ENCODE measurements at regions not wholly inside any gene's neighbourhood (a gene's known extent, or its start where the extent isn't known, plus 50 kb on each side); places are given as distances from the start of the nearest gene placed in this dataset.

- TF ChIP-seq ZBTB43 (CRISPR knock-in tag; IDR thresholded peaks at IDR 0.05), result no peak
- no peak for TF ChIP-seq ZNF138 (CRISPR knock-in tag; conservative IDR thresholded peaks at IDR 0.05)
- no peak for TF ChIP-seq SOX15 (CRISPR knock-in tag; IDR thresholded peaks at IDR 0.05)
- no peak for TF ChIP-seq NR1H2 (CRISPR knock-in tag; IDR thresholded peaks at IDR 0.05)
- no peak for TF ChIP-seq JUN (CRISPR knock-in tag; IDR thresholded peaks at IDR 0.05)
- TF ChIP-seq RORB (CRISPR knock-in tag; IDR thresholded peaks at IDR 0.05), result no peak
- no peak for TF ChIP-seq CBFB (CRISPR knock-in tag; IDR thresholded peaks at IDR 0.05; ENCODE audit: low read depth)
- TF ChIP-seq IRF1 (CRISPR knock-in tag; IDR thresholded peaks at IDR 0.05), result no peak
- no peak for TF ChIP-seq HMGA2 (CRISPR knock-in tag; IDR thresholded peaks at IDR 0.05)
- TF ChIP-seq, protein P1, sequence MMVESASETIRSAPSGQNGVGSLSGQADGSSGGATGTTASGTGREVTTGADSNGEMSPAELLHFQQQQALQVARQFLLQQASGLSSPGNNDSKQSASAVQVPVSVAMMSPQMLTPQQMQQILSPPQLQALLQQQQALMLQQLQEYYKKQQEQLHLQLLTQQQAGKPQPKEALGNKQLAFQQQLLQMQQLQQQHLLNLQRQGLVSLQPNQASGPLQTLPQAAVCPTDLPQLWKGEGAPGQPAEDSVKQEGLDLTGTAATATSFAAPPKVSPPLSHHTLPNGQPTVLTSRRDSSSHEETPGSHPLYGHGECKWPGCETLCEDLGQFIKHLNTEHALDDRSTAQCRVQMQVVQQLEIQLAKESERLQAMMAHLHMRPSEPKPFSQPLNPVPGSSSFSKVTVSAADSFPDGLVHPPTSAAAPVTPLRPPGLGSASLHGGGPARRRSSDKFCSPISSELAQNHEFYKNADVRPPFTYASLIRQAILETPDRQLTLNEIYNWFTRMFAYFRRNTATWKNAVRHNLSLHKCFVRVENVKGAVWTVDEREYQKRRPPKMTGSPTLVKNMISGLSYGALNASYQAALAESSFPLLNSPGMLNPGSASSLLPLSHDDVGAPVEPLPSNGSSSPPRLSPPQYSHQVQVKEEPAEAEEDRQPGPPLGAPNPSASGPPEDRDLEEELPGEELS (CRISPR knock-in tag; IDR thresholded peaks at IDR 0.05), result no peak
Measured at GRCh38 chr1:61579802-61580201, 145.1 kb downstream of the TM2D1 start (continued).

GRCh38 chr1:61572046-61572445 is 152.9 kb downstream of the TM2D1 start:
- no peak for TF ChIP-seq MXD4 (CRISPR knock-in tag; IDR thresholded peaks at IDR 0.05; ENCODE audit: borderline replicate concordance)
- TF ChIP-seq, protein P2, sequence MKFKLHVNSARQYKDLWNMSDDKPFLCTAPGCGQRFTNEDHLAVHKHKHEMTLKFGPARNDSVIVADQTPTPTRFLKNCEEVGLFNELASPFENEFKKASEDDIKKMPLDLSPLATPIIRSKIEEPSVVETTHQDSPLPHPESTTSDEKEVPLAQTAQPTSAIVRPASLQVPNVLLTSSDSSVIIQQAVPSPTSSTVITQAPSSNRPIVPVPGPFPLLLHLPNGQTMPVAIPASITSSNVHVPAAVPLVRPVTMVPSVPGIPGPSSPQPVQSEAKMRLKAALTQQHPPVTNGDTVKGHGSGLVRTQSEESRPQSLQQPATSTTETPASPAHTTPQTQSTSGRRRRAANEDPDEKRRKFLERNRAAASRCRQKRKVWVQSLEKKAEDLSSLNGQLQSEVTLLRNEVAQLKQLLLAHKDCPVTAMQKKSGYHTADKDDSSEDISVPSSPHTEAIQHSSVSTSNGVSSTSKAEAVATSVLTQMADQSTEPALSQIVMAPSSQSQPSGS (CRISPR knock-in tag; IDR thresholded peaks at IDR 0.05; ENCODE audit: borderline replicate concordance, low read depth), result no peak
- TF ChIP-seq TEAD1 (CRISPR knock-in tag; IDR thresholded peaks at IDR 0.05), result no peak
- TF ChIP-seq ZNF416 (CRISPR knock-in tag; IDR thresholded peaks at IDR 0.05), result no peak
- no peak overlapping the region for H3K27ac Mint-ChIP-seq
- no peaks in the 10 kb centered on the region for H3K36me3 Mint-ChIP-seq
- ATAC-seq (no peak), DNase-seq (ENCODE audit: low spot score) (no peak)
- ChIA-PET POLR2A (interaction anchor here (1.3 kb wide), 1 partner anchor 21 kb away, joined by 3 read pairs; no protein-coding TSS in a partner anchor), CTCF (no interaction called here)
- H3K9me3 Mint-ChIP-seq, result peaks cover 4% of the 10 kb centered on the region; the same call in 1 of the 2 replicates
- no peaks in the 10 kb centered on the region; the same call in 1 of the 2 replicates for H3K4me1 Mint-ChIP-seq
- H3K4me3 Mint-ChIP-seq, result no peak overlapping the region
- H3K27me3 Mint-ChIP-seq (ENCODE audit: low read depth), result peaks cover 6% of the 10 kb centered on the region; the same call in 1 of the 2 replicates

GRCh38 chr1:61570191-61570590 is 154.8 kb downstream of the TM2D1 start:
- DNase-seq (ENCODE audit: low spot score), result no peak
- Mint-ChIP-seq H3K4me1 (no peaks in the 10 kb centered on the region; the same call in 1 of the 2 replicates), H3K27ac (no peak overlapping the region), H3K36me3 (peaks cover 13% of the 10 kb centered on the region), H3K27me3 (ENCODE audit: low read depth) (no peaks in the 10 kb centered on the region; the same call in 1 of the 2 replicates), H3K4me3 (no peak overlapping the region), H3K9me3 (peaks cover 4% of the 10 kb centered on the region; the same call in 1 of the 2 replicates)
- no peak for TF ChIP-seq ETV6 (CRISPR knock-in tag; IDR thresholded peaks at IDR 0.05)
- TF ChIP-seq, protein P3, sequence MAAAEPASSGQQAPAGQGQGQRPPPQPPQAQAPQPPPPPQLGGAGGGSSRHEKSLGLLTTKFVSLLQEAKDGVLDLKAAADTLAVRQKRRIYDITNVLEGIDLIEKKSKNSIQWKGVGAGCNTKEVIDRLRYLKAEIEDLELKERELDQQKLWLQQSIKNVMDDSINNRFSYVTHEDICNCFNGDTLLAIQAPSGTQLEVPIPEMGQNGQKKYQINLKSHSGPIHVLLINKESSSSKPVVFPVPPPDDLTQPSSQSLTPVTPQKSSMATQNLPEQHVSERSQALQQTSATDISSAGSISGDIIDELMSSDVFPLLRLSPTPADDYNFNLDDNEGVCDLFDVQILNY (CRISPR knock-in tag; IDR thresholded peaks at IDR 0.05), result no peak
- TF ChIP-seq, protein P4, sequence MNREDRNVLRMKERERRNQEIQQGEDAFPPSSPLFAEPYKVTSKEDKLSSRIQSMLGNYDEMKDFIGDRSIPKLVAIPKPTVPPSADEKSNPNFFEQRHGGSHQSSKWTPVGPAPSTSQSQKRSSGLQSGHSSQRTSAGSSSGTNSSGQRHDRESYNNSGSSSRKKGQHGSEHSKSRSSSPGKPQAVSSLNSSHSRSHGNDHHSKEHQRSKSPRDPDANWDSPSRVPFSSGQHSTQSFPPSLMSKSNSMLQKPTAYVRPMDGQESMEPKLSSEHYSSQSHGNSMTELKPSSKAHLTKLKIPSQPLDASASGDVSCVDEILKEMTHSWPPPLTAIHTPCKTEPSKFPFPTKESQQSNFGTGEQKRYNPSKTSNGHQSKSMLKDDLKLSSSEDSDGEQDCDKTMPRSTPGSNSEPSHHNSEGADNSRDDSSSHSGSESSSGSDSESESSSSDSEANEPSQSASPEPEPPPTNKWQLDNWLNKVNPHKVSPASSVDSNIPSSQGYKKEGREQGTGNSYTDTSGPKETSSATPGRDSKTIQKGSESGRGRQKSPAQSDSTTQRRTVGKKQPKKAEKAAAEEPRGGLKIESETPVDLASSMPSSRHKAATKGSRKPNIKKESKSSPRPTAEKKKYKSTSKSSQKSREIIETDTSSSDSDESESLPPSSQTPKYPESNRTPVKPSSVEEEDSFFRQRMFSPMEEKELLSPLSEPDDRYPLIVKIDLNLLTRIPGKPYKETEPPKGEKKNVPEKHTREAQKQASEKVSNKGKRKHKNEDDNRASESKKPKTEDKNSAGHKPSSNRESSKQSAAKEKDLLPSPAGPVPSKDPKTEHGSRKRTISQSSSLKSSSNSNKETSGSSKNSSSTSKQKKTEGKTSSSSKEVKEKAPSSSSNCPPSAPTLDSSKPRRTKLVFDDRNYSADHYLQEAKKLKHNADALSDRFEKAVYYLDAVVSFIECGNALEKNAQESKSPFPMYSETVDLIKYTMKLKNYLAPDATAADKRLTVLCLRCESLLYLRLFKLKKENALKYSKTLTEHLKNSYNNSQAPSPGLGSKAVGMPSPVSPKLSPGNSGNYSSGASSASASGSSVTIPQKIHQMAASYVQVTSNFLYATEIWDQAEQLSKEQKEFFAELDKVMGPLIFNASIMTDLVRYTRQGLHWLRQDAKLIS (CRISPR knock-in tag; IDR thresholded peaks at IDR 0.05; ENCODE audit: borderline replicate concordance), result no peak
- TF ChIP-seq ZMAT4 (CRISPR knock-in tag; IDR thresholded peaks at IDR 0.05), result no peak
- TF ChIP-seq ZNF263 (CRISPR knock-in tag; IDR thresholded peaks at IDR 0.05; ENCODE audit: low read depth), result no peak
- no peak for ATAC-seq
- ChIA-PET CTCF (no interaction called here), POLR2A (no interaction called here)
